ENCODE measurements at regions not wholly inside any gene's neighbourhood (a gene's known extent, or its start where the extent isn't known, plus 50 kb on each side); places are given as distances from the start of the nearest gene placed in this dataset.

- Histone ChIP-seq H3K4me1 (replicated peaks in 1 of 4; ENCODE audit: control insufficient read depth in 3 of 4, insufficient read depth in 4 of 4, low read length in 3 of 4) (no peaks in the 10 kb centered on the region; a peak in 1 of 7 replicates), H3K56ac (replicated peaks; ENCODE audit: insufficient read length, low read depth, low read length) (no peak overlapping the region), H4K8ac (ENCODE audit: extremely low read depth, insufficient read depth, low read length) (no peak overlapping the region), H3K36me3 (ENCODE audit: control insufficient read depth in 2 of 4, insufficient read depth in 4 of 4, low read length in 3 of 4) (no peaks in the 10 kb centered on the region), H3K4ac (replicated peaks; ENCODE audit: insufficient read length, low read depth, low read length) (no peak overlapping the region), H2BK15ac (ENCODE audit: low read length) (no peak overlapping the region), H3K79me2 (ENCODE audit: control insufficient read depth in 1 of 2, insufficient read depth in 2 of 2, low read length in 2 of 2) (no peaks in the 10 kb centered on the region), H3K14ac (ENCODE audit: insufficient read length) (no peak overlapping the region), H4K5ac (ENCODE audit: insufficient read length, low read depth, low read length) (no peak overlapping the region), H4K91ac (replicated peaks; ENCODE audit: insufficient read length, low read length) (no peak overlapping the region), H4K20me1 (replicated peaks in 1 of 2; ENCODE audit: control insufficient read depth in 1 of 2, insufficient read depth in 2 of 2, low read length in 2 of 2) (no peaks in the 10 kb centered on the region), H3K23ac (ENCODE audit: insufficient read length) (no peak overlapping the region), H2BK12ac (ENCODE audit: low read depth, low read length) (no peak overlapping the region), H2BK5ac (ENCODE audit: low read depth, low read length) (no peak overlapping the region), H3K9ac (replicated peaks in 1 of 4; ENCODE audit: extremely low read depth in 1 of 4, low read depth in 3 of 4, low read length in 3 of 4) (no peak overlapping the region), H3K27me3 (replicated peaks in 1 of 4; ENCODE audit: control insufficient read depth in 3 of 4, extremely low read depth in 1 of 4, insufficient read depth in 3 of 4, low read length in 3 of 4) (no peaks in the 10 kb centered on the region), H3K27ac (ENCODE audit: low read depth, low read length) (no peak overlapping the region), H3K4me3 (ENCODE audit: extremely low read depth in 1 of 4, insufficient read depth in 2 of 4, low read depth in 3 of 4, low read length in 4 of 4) (no peak overlapping the region), H2AFZ (ENCODE audit: low read length) (no peak overlapping the region), H3K9me3 (ENCODE audit: insufficient read depth in 2 of 2, low read depth in 1 of 2, low read length in 1 of 2) (no peaks in the 10 kb centered on the region), H3K18ac (ENCODE audit: extremely low read depth, low read length) (no peak overlapping the region), H3K23me2 (ENCODE audit: low read depth, low read length) (no peaks in the 10 kb centered on the region), H3K4me2 (ENCODE audit: insufficient read depth in 1 of 2, low read depth in 2 of 2, low read length in 2 of 2) (no peak overlapping the region), H2BK20ac (ENCODE audit: low read length) (no peak overlapping the region), H3K79me1 (ENCODE audit: low read depth, low read length) (no peaks in the 10 kb centered on the region), H2BK120ac (replicated peaks; ENCODE audit: low read depth, low read length) (no peak overlapping the region), H2AK5ac (ENCODE audit: low read depth, low read length) (no peak overlapping the region)
- TF ChIP-seq JUND (IDR thresholded peaks at IDR 0.05; ENCODE audit: low read length) = no peak
- no peak for TF ChIP-seq CEBPB (IDR thresholded peaks at IDR 0.05; ENCODE audit: low read depth, low read length)
- TF ChIP-seq CTCF (IDR thresholded peaks at IDR 0.05; ENCODE audit: control extremely low read depth in 1 of 3, insufficient read depth in 1 of 3, low read depth in 1 of 3, low read length in 3 of 3) = no peak
- no peak for TF ChIP-seq RAD21 (IDR thresholded peaks at IDR 0.05 in 1 of 2, conservative IDR thresholded peaks at IDR 0.05 in 1 of 2; ENCODE audit: low read depth in 2 of 2, low read length in 2 of 2)
- TF ChIP-seq CBX8 (IDR thresholded peaks at IDR 0.05; ENCODE audit: borderline replicate concordance, low read depth, low read length) = no peak
- ChIA-PET POLR2A (ENCODE audit: partially characterized antibody) (no interaction called here), CTCF (ENCODE audit: partially characterized antibody) (no interaction called here)
- FAIRE-seq (no peak), DNase-seq (ENCODE audit: low read depth in 1 of 2, low spot score in 2 of 2) (no peak)
- WGBS, 2 experiments (ENCODE audit: extremely low coverage in 1 of 2, insufficient coverage in 1 of 2, insufficient read length in 1 of 2, insufficient replicate concordance in 2 of 2, low coverage in 1 of 2, low lambda C conversion rate in 2 of 2, missing lambda C conversion rate in 1 of 2) = 100% methylated on average over 1 of the region's 1 CpG; no CpG with 5 or more reads in 1 of the 2 experiments
These were observed 499.5 kb upstream of the PSMD7 start for GRCh38 chr16:73797115-73797514.

All from H1 (cell line).